SKM-1 (cell line): ENCODE measurements at regions not wholly inside any gene's neighbourhood (a gene's known extent, or its start where the extent isn't known, plus 50 kb on each side); places are given as distances from the start of the nearest gene placed in this dataset.

Source experiments
- DNase-seq: peaks from one replicate; lab custom pipeline; 2025; ENCODE audit not compliant: unreplicated experiment; lab: John Stamatoyannopoulos, UW

GRCh38 chr2:177036747-177037146 is 175.8 kb upstream of the HNRNPA3 start:
- DNase-seq: no peak

GRCh38 chr2:177037569-177037968 is 175.0 kb upstream of the HNRNPA3 start:
- DNase-seq: no peak

- no peak for DNase-seq
These were observed 173.7 kb upstream of the HNRNPA3 start for GRCh38 chr2:177038787-177039484.

- DNase-seq: no peak
These were observed 170.3 kb upstream of the HNRNPA3 start for GRCh38 chr2:177042311-177042710.

GRCh38 chr2:177044671-177045070 is 167.9 kb upstream of the HNRNPA3 start:
- no peak for DNase-seq

GRCh38 chr2:177048981-177049380 is 163.6 kb upstream of the HNRNPA3 start:
- DNase-seq: no peak

GRCh38 chr2:177051278-177051677 is 161.3 kb upstream of the HNRNPA3 start:
- no peak for DNase-seq

GRCh38 chr2:177052471-177052870 is 160.1 kb upstream of the HNRNPA3 start:
- no peak for DNase-seq

GRCh38 chr2:177053038-177053437 is 159.6 kb upstream of the HNRNPA3 start:
- DNase-seq: no peak

GRCh38 chr2:177053716-177054115 is 158.9 kb upstream of the HNRNPA3 start:
- DNase-seq: no peak

- DNase-seq: no peak
These were observed 156.1 kb upstream of the HNRNPA3 start for GRCh38 chr2:177056481-177056929.

GRCh38 chr2:177058747-177059146 is 153.8 kb upstream of the HNRNPA3 start:
- DNase-seq: no peak

GRCh38 chr2:177059293-177059692 is 153.3 kb upstream of the HNRNPA3 start:
- DNase-seq: no peak

- no peak for DNase-seq
These were observed 149.3 kb upstream of the HNRNPA3 start for GRCh38 chr2:177063331-177063730.

- no peak for DNase-seq
These were observed 148.2 kb upstream of the HNRNPA3 start for GRCh38 chr2:177064422-177064821.

- no peak for DNase-seq
These were observed 143.6 kb upstream of the HNRNPA3 start for GRCh38 chr2:177068967-177069366.

- no peak for DNase-seq
These were observed 140.5 kb upstream of the HNRNPA3 start for GRCh38 chr2:177072090-177072489.

- DNase-seq: no peak
These were observed 139.0 kb upstream of the HNRNPA3 start for GRCh38 chr2:177073611-177074010.

GRCh38 chr2:177074099-177074710 is 138.4 kb upstream of the HNRNPA3 start:
- DNase-seq: no peak

- DNase-seq: no peak
These were observed 137.3 kb upstream of the HNRNPA3 start for GRCh38 chr2:177075254-177075653.

GRCh38 chr2:177076636-177077179 is 135.9 kb upstream of the HNRNPA3 start:
- DNase-seq: no peak

GRCh38 chr2:177077778-177078177 is 134.8 kb upstream of the HNRNPA3 start:
- no peak for DNase-seq
